ENCODE measurements at regions not wholly inside any gene's neighbourhood (a gene's known extent, or its start where the extent isn't known, plus 50 kb on each side); places are given as distances from the start of the nearest gene placed in this dataset.

- no peak for TF ChIP-seq CTCF (IDR thresholded peaks at IDR 0.05; ENCODE audit: low read depth, low read length)
- no peak for DNase-seq (ENCODE audit: low read depth in 2 of 2)
- no peak overlapping the region for H3K4me3 ChIP-seq (replicated peaks in 1 of 2; ENCODE audit: low read depth in 2 of 2, low read length in 2 of 2)
Observed at GRCh38 chr16:22668318-22668717, 145.6 kb upstream of the HS3ST2 start.

DNA sequence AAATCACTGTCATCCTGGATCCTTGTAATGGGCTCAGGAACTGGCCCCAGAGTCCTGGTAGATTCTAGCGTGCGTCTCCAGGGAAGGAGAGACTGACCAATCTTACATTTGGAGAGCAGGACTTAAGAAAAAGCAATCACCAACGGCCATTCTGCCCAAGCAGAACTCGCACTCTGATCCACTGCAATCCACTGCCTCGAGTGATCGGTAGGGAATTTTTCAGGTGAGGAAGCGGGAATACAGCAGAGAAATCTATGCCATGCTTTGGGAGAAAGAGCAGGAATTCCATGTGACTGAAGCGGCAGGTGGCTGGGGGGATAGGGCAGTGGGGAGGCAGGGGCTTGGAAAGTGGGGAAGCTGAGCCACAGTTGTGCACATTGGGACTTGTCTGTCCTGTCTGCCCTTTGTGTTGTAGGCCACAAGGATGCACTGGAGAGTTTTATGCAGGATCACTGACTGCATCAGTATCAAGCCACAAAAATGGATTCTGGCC, 143.9 kb upstream of the HS3ST2 start:
- no peak overlapping the region for H3K4me3 ChIP-seq (replicated peaks in 1 of 2; ENCODE audit: low read depth in 2 of 2, low read length in 2 of 2)
- no peak for TF ChIP-seq CTCF (IDR thresholded peaks at IDR 0.05; ENCODE audit: low read depth, low read length)
- DNase-seq (ENCODE audit: low read depth in 2 of 2), result peak in 1 of 2 donors; percentile 29

DNA sequence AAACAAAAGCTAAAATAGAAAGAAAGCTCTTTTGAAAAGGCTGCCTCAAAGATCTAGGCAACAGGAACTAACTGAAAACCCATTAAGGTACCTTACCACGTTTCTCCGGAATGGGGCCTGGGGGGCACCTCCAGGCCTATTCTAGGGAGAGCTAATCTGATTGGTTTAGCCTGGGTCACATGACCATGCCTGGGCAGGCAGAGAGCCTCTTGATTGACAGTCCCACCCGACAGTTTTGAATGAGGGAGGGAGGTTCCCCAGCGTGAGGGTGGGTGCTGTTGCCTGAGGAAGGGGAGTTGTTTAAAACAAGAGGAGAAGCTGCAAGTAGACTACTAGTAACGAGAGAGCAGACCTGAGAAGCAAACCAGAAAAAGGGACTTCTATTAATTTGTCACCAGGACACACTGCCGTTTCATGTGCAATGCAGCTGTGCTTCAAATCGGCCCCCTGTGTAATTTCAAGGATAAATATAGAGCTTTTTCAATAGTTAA, 143.4 kb upstream of the HS3ST2 start:
- no peak overlapping the region for H3K4me3 ChIP-seq (replicated peaks in 1 of 2; ENCODE audit: low read depth in 2 of 2, low read length in 2 of 2)
- no peak for TF ChIP-seq CTCF (IDR thresholded peaks at IDR 0.05; ENCODE audit: low read depth, low read length)
- DNase-seq (ENCODE audit: low read depth in 2 of 2), result peak in 1 of 2 donors; percentile 18

DNA sequence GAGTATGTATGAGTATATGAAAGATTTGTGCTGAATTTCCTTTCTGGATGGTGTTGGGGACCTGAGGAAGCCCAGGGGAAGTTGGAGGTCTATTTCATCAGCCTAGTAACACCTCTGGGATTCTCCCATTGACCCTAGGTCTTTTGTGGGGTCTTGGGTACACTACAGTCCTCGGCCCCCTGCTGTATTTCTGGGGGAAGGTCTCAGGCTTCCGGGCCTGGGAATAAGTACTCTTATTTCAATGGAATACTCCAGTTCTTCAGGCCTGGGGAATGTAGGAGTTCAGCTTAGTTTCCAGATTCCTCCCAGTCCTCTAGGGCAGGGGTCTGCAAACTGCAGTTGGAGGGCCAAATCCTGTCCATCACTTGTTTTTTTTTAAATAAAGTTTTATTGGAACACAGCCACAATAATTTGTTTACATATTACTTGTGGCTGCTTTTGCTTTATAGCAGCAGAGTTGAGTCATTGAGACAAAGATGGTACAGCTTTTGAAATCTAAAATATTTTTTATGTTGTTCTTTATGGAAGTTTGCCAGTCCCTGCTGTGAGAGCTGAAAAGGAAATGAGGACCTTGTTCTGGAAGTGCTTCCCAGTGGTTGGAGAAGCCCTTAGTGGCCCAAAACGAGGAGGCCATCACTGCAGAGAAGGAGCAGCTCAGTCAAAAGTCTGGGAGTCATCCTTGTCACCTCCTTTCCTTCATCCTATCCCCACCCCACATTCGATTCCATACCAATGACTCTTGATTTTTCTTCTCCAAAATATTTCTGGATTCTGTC, 142.5 kb upstream of the HS3ST2 start:
- no peak overlapping the region for H3K4me3 ChIP-seq (replicated peaks in 1 of 2; ENCODE audit: low read depth in 2 of 2, low read length in 2 of 2)
- DNase-seq (ENCODE audit: low read depth in 2 of 2), result peak; percentile 10 to 48
- TF ChIP-seq CTCF (IDR thresholded peaks at IDR 0.05; ENCODE audit: low read depth, low read length), result no peak

- no peak for TF ChIP-seq CTCF (IDR thresholded peaks at IDR 0.05; ENCODE audit: low read depth, low read length)
- DNase-seq (ENCODE audit: low read depth in 2 of 2), result no peak
- no peak overlapping the region for H3K4me3 ChIP-seq (replicated peaks in 1 of 2; ENCODE audit: low read depth in 2 of 2, low read length in 2 of 2)
Observed at GRCh38 chr16:22672830-22673210, 141.1 kb upstream of the HS3ST2 start.

GRCh38 chr16:22673421-22673831, 140.5 kb upstream of the HS3ST2 start:
- DNase-seq (ENCODE audit: low read depth in 2 of 2), result no peak
- no peak for TF ChIP-seq CTCF (IDR thresholded peaks at IDR 0.05; ENCODE audit: low read depth, low read length)
- H3K4me3 ChIP-seq (replicated peaks in 1 of 2; ENCODE audit: low read depth in 2 of 2, low read length in 2 of 2), result no peak overlapping the region
